GM18502 (cell line): ENCODE measurements at regions not wholly inside any gene's neighbourhood (a gene's known extent, or its start where the extent isn't known, plus 50 kb on each side); places are given as distances from the start of the nearest gene placed in this dataset.

Source experiments
- ATAC-seq: cut with Tn5 transposase; IDR thresholded peaks from one replicate; pipeline ENCODE4 v1.9.1; 2021; ENCODE audit warnings: mild to moderate bottlenecking; ENCODE audit not compliant: unreplicated experiment, poor library complexity

DNA sequence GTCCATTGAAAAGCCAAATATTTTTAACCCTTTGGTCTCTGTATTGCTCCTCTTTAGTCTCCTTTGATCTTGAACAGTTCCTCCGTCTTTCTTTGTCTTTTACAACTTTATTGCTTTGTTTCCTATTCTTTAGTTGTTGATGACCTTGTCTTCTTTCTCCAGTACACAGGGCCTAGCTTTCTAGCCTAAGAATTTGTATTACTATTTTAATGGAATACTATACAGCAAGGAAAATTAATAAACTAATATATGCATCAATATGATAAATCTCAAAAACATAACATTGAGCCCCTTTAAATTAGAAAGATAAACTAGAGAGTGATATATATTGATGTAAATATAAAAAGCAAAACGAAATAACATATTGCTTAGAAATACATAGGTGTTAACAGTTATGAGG is 88.7 kb downstream of the NR1D2 start:
- ATAC-seq: no peak

DNA sequence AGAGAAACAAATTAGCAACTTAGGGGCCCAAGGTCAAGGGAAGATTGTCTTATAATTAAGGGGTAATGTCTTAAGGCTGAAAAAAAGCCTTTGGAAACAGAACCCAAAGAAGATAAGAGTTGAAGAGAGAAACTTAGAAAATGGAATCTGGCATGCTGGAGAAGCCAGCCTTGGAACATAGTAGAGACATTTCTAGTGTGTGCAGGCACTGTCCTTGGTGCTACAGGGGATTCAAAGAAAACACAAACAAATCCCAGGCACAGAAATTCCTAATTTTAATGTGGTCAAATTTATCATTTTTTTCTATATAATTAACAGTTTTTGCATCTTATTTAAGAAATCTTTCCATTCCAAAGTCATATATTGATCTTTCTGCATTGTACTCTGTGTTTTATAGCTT is 89.4 kb downstream of the NR1D2 start:
- ATAC-seq: no peak

DNA sequence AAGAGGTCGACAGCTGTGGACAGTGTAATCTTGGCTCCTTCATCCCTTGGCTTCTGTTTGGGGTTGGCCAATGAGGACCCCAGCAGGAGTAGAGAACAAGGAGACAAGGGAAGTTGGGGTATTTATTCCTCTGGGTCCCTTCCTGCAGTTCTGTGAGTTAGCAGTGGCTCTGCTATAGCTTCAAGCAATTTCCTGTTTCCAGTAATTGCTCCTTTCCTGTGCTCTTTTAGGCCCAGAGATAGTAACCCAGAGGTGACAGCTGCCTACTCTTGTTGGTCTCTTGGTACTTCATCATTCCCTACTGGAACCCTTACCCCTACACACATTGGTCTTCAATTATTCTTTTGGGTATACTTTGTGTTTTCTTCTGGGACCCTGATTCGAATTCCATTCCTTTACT is 92.9 kb downstream of the NR1D2 start:
- no peak for ATAC-seq

GRCh38 chr3:24040311-24040710 is 95.2 kb downstream of the NR1D2 start:
- ATAC-seq: no peak

GRCh38 chr3:24042174-24043059 is 97.3 kb downstream of the NR1D2 start:
- ATAC-seq: no peak

DNA sequence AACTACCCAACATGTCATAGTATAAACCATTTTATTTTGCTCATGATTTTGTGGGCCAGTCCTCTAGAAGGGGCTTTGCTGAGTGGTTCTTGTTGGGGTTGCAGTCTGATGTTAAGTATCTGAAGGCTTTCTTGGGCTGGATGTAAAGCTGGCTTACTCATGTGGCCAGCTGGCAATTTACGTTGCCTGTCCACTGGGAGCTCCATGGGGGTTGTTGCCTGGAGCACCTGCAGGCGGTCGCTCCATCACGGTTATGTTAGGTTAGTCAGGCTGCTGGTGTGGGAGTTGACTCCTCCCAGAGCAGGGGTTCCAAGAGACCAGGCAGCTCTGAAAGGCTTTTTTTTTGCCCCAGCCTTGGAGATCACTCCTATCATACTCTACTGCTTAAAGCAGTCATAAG is 98.1 kb downstream of the NR1D2 start:
- no peak for ATAC-seq

- ATAC-seq: no peak
Measured at GRCh38 chr3:24043985-24044384, 98.9 kb downstream of the NR1D2 start.

GRCh38 chr3:24046214-24046613 is 101.1 kb downstream of the NR1D2 start:
- no peak for ATAC-seq

- ATAC-seq: peak; percentile 37
Measured at GRCh38 chr3:24047513-24047912, 102.4 kb downstream of the NR1D2 start.

- ATAC-seq: no peak
Measured at GRCh38 chr3:24048843-24049242, 103.8 kb downstream of the NR1D2 start.

DNA sequence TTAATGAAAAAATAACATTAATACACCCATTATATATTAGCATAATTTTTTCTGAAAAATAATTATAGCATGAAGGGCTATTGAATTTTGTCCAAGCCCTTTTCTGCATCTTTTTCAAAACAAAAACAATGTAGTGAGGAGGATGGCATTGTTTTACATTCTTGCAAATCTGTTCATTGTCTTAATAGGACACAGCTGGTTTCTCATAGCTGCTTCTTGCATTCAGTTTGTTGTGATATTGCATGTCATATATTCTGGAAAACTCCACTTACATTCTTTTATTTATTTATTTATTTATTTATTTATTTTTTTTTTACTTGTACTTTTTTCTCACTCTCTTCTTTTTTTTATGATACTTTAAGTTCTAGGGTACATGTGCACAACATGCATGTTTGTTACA is 107.4 kb downstream of the NR1D2 start:
- ATAC-seq: no peak

GRCh38 chr3:24058940-24059705 is 114.0 kb downstream of the NR1D2 start:
- no peak for ATAC-seq

GRCh38 chr3:24060055-24060454 is 115.0 kb downstream of the NR1D2 start:
- ATAC-seq: no peak

GRCh38 chr3:24062916-24063315 is 117.8 kb downstream of the NR1D2 start:
- no peak for ATAC-seq
